SK-N-DZ (cell line): ENCODE measurements at regions not wholly inside any gene's neighbourhood (a gene's known extent, or its start where the extent isn't known, plus 50 kb on each side); places are given as distances from the start of the nearest gene placed in this dataset.
A peak's percentile ranks its signal among the peaks of the same experiment; 100 is the strongest.

ENCODE experiments used
- DNase-seq: peaks from one replicate; pipeline ENCODE4 v3.0.0-alpha.2; 2015; ENCODE audit warnings: low spot score

DNA sequence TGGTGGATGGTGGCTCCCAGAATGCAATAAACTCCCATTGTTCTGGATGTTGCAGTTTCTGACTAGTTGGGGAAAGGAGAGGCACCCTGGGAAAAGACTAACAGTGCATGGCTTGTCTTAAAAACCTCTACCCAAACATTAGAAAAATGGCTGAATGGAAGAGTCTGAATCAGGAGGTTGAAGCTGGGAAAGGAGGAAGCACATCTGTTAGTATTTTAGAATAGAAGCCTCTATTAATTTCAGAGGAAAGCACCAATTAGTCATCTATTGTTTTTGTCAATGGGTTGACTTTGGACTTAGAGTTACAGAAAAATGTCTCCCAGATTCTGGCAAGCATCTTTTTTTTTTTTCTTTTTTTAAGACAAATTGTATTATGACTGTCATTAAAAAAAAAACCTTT lies 56.1 kb upstream of the ELMO1 start:
- no peak for DNase-seq

DNA sequence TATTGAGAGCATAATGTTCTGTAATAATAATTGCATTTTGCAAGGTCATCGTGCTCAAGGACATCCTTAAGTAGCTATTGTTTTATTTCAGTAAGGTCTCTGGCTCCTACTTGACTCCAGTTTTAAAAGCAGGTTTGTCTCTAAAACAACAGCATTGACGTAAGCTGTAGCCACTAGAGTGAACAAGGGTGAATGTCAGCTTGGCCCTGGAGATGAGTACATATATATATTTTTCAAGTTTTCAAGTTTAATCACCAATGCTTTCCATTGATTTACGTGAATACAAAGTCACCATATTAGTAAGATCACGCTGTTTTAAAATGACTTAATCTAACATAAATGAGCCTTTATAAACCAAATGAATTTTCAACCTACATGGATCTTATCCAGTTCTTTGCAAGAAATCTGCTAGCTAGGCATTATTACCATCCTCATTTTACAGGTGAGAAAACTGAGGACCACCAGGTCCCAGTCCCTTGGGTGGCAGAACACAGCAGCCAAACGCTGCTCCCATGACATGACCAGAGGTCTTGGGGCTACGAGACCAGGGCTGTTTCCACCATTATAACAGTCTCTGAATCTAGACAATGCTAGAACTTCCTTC lies 57.2 kb upstream of the ELMO1 start:
- DNase-seq, result no peak

DNA sequence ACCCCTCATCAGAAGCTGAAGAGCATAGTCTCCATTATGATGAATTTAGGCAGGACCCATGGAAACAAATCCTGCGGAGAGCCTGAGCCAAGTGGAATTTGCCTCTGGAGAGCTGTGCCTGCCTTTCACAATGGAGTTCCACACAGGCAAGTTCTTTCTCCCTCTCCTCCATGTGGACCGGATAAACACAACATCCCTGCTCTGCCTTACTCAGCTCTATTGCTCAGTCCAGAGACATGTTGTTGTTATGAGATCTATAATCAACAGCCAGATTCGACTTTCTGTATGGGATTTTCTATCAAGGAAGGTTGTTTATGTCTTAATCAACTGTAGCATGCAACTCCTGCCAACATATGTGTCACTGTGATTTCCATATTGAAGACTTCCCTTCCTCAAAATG lies 59.5 kb upstream of the ELMO1 start:
- DNase-seq, result no peak

DNA sequence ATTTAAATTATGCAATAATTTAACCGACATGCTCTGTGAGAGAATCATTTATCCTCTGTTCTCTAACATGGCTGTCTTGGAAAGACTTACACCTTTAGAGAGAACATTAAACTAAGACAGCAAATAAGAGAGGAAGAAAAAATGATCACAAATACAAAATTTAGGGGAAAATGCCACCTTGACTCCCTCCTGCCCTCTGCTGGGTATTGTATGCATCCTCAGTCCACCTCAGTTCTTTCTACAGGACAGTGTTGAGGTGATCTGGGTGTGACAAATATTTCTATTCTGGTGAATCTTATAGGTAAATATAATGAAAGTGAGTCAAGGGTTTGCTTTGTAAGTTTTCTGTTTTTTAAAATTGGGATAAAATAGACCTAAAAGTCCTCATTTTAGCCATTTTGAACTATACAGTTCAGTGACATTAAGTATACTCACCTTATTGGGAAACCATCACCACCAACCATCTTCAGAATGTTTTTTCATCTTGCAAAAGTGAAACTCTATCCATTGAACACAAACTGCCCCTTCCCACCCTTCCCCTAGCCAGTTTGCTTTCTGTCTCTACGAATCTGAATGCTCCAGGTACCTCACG lies 61.5 kb upstream of the ELMO1 start:
- peak; percentile 15 for DNase-seq

DNA sequence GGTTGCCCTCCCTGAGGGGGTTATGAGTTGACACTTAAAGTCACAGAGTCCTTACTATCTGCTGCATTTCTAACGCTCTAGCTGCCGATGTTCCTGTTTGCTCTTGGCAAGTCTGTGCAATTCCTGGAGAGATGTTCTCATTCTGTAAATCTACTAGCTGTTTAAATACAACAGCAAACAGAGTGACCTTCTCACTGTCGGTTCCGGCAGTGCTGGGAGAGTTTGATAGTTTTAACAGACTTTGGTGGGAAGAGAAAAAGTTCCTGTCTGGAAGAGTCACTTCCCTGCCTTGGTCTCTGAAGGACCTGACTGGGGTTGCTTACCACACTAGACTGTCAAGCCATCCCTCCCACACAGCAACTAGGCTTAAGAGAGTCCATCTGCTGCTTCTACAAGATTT lies 63.3 kb upstream of the ELMO1 start:
- DNase-seq, result no peak

DNA sequence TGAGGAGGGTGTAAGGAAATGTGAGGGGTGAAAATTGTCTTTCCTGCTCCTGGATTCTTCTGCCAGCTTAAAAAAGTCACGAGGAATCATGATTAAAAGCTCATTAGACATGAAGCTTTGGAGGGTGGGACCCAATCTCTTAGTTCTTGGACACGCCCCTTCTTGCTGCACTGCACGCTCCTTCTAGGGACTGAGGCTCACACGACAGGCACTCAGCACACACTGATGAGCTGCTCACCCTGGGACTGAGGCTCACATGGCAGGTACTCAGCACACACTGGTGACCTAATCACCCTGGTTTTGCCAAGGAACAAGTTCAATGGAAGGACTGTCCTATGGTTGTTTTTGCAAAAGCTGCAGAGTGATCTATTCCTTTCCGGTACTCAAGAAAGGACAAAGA lies 65.8 kb upstream of the ELMO1 start:
- no peak for DNase-seq

DNA sequence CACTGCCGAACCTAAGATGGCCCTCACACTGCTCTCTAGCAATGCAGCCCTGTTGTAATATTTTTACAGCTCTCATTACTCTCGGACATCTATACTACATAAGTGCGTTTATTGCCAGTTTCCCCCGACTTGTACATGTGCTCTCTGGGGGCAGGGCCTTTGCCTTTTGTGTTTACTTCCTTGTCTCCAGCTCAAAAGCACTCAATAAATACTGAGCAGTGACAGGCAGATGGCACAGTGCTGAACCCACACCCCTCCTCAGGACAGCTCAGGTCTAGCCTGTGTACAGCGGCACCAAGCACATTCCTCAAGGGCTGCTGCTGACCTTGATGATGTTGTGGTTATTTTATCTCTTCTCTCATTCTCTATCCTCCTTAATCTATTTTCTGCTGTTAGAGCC lies 68.0 kb upstream of the ELMO1 start:
- DNase-seq, result no peak

DNA sequence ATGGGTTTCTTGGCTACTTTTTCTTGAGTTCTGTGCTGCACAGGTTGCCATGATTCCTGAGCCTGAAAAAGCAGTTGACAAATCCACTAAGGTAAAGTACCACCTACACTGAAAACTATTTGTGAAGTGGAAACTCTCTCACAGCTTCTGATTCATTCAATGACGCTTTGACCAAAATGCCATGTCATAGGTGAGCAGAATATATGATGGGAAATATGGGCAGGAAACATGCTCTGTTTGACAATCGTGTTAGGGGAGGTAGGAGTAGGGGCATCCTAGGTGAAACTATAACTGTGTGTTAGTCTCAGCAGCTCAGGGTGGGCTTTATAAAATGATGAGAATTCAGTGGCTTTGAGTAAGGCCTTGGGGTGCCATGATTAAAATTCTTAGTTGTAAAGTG lies 69.6 kb upstream of the ELMO1 start:
- no peak for DNase-seq

DNA sequence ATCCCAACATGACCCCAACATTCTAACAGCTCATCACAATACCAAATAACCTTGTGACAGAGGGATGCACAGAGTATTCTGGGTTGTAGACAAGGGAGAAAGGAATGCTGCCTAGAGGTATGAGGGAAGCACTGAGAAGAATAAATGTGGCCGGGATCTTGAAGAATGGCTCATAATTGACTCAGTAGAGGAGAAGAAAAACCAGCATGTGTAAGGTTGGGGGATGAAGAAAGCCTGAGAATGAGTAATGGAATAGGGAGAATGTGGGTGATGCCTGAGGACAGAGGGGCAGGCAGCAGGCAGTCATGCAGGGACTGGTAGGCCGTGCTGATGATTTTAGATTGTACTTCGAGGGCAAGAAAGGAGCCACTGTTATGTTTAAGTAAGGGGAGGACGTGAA lies 75.4 kb upstream of the ELMO1 start:
- DNase-seq, result no peak

DNA sequence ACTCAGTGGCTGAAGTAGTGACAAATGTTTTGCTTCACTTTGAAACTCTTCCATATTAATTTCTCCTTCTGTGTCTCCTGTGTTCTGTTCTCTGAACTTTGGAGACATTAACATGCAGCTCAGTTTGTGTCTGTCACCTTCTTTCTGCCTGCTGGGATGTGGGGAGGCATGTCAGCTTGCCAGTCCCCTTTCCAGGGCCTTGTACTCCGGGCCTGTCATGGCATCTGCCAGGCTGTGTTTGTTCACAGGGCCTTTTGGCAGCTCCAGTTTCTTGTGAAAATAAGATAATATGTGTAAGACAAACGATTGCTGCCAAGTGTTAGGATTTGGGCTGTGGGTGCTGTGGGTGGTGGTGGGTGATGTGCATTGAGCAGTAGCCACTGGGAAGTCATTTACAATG lies 76.1 kb upstream of the ELMO1 start:
- DNase-seq, result no peak

DNA sequence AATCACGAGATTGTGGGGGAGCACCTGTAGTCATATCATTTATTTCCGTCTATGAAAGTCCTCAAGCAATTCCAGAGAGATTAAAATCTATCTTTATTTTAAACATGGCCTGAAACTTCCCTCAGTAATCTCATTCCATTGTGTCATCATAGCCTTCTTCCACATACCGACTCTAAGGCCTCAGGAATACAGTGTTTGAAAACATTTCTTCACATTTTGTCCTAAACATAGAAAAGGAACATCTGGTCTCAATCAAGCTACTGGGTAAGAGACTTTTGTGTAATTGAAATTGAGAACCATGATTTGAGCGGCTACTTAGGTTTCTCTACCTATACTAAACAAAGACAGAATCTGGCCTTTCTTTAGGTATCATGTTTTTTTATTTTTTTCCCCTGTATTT lies 78.0 kb upstream of the ELMO1 start:
- no peak for DNase-seq

DNA sequence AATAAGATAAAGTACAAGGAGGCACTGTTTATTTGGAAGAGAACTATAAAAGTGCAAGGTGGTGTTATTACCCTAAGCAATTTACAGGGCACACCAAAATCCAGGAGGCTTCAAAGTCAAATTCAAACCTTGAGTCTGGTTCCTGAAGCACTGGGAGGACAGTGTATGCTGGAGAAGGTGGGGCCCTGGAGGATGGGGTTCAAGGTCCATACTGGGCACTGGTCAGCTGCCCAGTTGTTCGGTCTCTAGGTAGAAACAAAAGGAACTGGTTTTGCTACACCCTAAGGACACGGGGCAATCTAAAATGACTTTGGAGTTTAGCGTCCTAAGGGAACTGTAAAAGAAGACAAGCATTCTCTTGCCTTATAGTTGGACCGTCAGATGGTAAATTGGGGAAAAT lies 78.4 kb upstream of the ELMO1 start:
- DNase-seq, result no peak

DNA sequence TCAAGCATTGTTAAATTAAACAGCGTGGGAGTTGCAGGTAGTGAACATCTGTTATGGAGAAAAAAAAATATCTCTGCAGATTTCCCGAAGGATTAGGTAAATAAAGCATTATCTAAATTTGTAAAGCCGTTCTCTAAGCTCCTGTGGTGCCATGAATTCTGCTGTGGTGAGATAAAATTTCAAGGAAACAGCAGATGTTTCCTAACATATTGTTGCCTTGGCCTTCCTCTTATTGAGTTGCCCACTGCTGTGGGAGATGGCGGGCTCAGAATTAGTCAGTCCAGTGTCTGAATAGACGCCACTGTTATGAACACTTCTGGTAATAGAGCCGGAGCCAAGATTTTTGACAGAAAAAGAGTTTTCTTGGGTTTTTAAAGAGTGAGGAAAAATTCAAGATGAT lies 82.6 kb upstream of the ELMO1 start:
- no peak for DNase-seq

DNA sequence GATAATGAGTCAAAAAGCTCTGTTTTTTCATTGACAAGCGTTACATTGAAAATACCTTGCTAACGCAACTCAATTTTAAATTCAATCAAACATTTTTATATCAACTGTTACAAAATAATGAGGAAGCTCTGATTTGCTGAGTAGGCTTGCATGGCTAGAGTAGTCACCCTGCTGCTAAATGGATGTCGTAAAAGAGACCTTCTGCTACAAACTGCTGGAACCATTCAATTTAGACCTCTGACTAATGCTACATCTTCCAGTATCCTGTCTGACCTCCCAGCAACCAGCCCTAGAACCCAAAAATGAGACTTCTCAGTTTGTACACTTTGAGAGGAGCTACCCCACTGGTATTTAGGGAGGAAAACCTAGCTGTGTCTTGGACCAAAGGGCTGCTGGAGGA lies 84.0 kb upstream of the ELMO1 start:
- DNase-seq, result no peak

DNA sequence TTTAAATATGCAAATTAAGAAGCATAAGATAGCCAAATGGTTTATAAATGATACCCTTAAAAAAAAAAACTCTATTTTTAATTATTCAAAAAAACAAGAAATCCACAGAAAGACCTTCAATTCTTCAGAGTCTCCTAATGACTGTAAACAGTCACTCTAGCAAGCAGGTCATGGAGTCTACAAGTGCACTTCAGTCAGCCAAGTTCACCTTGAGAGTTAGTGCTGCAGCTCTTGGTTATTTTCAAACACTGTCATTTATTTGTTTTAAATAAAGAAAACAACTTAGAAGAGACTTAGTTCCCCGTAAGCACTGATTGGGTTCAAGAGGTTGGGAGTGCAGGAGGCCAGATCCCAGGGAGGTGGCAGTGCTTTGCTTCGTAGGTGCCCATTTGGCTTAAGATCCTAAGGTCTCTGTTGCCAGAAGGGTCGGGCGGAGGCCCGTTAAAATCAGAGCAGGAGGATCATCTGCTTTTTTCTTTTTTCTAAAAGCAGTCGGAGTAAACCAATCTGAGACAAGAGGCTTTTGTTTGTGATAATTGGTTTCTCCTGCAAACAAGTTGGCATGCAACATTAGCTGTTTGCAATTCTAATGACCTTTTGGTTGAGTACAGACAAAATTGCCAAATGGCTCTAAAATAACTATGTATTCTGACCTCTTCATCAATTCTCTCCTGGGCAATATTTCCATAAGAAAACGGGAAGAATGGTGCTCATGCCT lies 86.4 kb upstream of the ELMO1 start:
- DNase-seq, result no peak

DNA sequence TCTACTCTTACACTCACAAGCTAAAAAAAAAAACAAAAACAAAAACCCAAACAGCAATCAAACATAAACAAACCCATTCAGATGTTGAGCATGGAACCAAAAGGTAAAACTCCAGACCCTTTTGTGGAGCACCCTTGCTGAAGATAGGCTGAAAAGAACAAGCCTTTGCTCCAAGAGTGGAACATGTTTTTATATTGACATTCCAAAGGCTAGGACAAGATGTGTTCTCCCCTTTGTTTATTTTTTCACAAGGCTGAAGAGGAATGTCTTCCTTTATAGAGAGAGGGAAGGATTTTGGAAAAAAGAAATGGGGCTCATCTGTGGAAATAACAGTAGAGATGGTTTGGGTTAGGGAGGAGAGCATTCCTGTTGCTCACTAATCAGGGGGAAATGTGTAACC lies 87.2 kb upstream of the ELMO1 start:
- no peak for DNase-seq

DNA sequence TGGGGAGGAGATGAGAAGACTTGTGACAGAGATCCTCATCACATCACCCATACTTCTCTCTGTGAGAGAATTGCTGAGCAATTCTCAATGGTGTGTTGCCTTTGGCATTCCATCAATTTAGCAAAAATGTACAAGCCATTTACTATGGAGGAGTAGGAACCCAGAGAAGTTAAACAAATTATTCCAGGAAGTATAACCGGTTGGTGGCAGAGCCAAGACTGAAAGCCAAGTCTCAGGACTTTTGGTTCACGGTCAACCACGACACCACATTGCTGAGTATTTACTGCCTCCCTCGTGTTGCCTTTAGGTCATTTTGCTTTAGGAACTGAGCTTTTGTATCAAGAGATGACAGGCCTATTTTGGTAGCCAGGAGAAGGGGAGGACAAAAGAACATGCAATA lies 88.0 kb upstream of the ELMO1 start:
- DNase-seq, result no peak

DNA sequence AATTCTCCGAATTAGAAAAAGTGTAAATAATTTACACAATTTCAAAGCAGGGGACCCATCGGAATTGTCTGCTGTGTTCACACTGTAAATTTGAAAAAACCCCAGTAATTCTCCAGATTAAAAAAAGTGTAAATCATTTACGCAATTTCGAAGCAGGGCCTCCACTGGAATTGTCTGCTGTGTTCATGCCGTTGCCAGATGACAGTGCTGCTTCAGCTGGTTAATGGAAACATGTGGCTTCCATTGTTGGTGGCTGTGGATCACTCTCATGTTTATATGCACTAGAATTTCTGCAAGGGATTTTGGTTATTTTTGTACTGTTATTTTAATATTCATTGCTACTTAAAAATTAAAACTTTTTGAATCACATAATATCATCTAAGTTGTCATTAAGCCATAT lies 88.8 kb upstream of the ELMO1 start:
- DNase-seq, result no peak

DNA sequence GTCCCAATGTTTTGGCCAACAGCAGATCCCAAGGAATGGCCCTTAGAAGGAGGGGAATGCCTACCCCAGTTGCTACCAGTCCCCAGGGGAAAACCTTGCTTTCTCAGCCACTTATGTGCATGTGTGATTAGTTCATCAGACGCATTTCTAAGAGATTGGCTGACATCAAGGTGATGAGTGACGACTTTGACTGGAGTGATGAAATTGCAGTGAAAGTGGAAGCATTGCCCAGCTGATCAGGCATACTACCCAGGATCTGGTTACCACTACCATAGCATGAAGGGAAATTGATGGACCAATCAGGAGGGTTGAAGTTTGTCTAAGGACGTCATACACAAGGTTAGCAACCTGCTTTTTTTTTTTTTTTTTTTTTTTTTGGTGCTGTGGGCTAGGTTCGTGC lies 90.3 kb upstream of the ELMO1 start:
- DNase-seq, result no peak

DNA sequence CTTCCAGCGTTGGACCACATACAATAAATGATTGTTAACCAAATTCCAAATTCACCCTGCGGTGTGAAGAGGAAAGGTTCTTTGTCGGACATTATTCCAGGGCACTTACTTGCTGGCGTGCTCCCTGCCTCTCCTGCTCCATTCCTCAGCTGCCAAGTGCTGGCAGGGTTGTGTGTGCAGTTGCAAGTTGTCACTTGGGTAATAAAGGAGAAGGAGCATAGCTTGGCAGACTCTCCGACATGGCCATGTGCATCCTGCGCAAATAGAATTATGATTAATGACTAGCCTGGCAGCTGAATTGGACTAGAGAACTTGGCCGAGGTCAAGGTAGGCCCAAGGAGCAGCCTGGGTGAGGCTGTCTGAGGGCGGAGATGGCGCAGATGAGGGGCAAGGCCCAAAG lies 92.3 kb upstream of the ELMO1 start:
- no peak for DNase-seq

DNA sequence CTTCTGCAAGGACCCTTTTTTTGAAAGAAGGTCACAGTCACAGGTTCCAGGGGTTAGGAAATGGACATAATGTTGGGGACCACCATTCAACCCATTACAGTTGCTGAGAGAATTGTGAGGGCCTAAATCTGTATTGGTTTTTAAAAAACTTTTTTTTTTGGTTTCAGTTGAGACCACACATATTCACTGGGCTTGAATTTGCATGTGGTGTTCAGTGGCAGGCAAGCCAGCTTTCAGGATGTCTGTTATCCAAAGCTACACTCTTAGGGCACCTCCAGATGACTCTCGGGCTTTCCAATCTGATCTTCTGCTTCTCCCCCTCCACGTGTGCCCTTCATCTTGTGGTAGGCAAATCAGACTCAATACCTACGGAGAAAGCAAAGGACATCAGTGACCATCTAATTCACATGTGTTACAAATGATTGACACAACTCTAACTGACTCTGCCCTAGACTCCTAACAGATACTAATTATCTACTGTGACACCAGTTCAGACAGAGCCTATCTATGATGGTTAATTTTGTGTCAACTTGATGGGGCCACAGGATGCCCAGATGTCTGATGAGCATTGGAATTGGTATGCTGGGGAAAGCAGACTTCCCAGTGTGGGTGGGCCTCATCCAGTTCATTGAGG lies 93.3 kb upstream of the ELMO1 start:
- DNase-seq, result no peak

DNA sequence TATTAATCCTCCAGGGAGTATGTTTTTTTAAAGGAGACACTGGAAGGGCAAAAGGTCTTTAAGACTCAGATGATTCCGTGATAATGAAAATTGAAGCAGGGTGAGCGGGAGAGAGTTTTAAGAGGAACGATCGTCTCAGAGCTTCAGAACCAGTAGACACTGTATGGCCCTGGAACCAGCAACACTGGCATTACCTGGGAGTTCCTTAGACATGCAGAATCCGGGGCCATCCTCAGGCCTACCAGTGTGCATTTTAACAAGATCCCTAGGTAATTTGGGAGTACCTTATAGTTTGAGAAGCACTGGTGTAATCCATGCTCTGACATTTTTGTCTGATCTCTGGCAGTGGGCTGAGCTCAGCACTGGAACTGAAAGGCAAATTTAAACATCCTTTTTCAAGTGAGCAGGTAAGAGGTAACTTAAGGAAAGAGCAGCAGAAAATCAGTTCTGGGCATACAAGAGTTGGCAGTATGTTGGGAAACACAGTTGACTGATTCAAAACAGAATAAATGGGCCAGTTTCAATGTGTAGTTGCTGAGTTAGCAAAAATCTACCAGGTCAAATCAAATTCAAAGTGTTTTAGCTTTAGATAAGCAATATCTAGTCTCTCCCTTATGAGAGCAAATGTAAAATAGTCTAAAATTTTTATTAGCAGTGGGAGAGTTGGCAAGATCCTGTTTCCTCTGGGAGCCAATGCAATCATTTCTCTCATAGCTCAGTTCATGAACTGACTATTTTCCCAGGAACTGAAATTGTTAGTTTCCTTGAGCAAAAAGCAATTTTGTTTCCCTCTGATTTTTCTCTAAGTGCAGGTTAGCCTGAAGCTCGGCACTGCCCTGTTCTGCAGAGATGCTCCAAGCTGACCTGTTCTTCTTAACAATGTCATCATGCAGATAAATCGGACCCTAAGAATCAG lies 97.2 kb upstream of the ELMO1 start:
- DNase-seq, result no peak
